HepG2 (cell line): ENCODE measurements at regions not wholly inside any gene's neighbourhood (a gene's known extent, or its start where the extent isn't known, plus 50 kb on each side); places are given as distances from the start of the nearest gene placed in this dataset.

Experiments
- EED ChIP-seq: sonication (generic); formaldehyde crosslinking; IDR thresholded peaks from 2 replicates; pipeline ENCODE4 v1.5.0; 2020; ENCODE audit warnings: mild to moderate bottlenecking, missing genetic modification reagents
- ELF1 ChIP-seq: sonication (generic); formaldehyde crosslinking; IDR thresholded peaks from 2 replicates; pipeline ENCODE4 v1.4.0; 2020; ENCODE audit warnings: missing genetic modification reagents
- KLF12 ChIP-seq: sonication (generic); formaldehyde crosslinking; IDR thresholded peaks from 2 replicates; pipeline ENCODE4 v1.4.0; 2020; ENCODE audit warnings: missing genetic modification reagents, borderline replicate concordance
- MEIS1 ChIP-seq: sonication (generic); formaldehyde crosslinking; IDR thresholded peaks from 2 replicates; pipeline ENCODE4 v1.9.0; 2021; ENCODE audit warnings: mild to moderate bottlenecking, missing genetic modification reagents, moderate library complexity, borderline replicate concordance
- MNT ChIP-seq: fragments of 450-650 bp; IDR thresholded peaks from 2 replicates; pipeline ENCODE4 v1.6.1; 2016
- POLR2A ChIP-seq, 2 experiments: IDR thresholded peaks; 2 replicates each; pipeline ENCODE4 v1.6.1; 2011; ENCODE audit warnings: low read depth in 2 of 2, low read length in 2 of 2, mild to moderate bottlenecking in 1 of 2, moderate library complexity in 1 of 2; ENCODE audit not compliant: insufficient read depth in 1 of 2
- SALL2 ChIP-seq: sonication (generic); formaldehyde crosslinking; IDR thresholded peaks from 2 replicates; pipeline ENCODE4 v1.8.1; 2023; ENCODE audit warnings: mild to moderate bottlenecking, missing genetic modification reagents, inconsistent platforms
- SATB2 ChIP-seq: sonication (generic); formaldehyde crosslinking; IDR thresholded peaks from 2 replicates; pipeline ENCODE4 v1.5.0; 2020; ENCODE audit warnings: missing genetic modification reagents
- ZNF121 ChIP-seq: sonication (generic); formaldehyde crosslinking; IDR thresholded peaks from 2 replicates; pipeline ENCODE4 v1.5.0; 2020; ENCODE audit warnings: mild to moderate bottlenecking, missing genetic modification reagents
- ZNF7 ChIP-seq: IDR thresholded peaks from 2 replicates; pipeline ENCODE4 v1.6.1; 2016; ENCODE audit warnings: missing biosample characterization, missing genetic modification reagents

DNA sequence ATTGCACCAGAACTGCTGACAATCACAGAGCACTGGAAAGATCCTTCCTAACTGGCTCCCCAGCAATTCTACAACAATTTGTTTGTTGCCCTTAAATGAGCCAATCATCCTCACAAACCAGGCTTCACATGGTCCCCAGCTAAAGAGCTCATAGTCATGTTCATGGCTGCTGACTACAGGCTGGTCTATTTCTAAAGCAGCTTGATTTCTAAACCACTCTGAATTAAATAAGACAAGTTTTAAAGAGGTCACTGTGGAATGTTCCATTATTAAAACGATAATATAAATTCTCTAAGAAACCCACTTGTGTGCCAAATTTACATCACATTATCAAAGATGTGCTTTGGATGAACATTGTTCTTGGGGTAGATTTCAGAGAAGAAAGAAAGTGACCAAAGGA is 110.7 kb downstream of the COPS8 start:
- TF ChIP-seq SALL2, result no peak
- TF ChIP-seq EED (CRISPR knock-in tag), result no peak
- no peak for TF ChIP-seq ZNF121 (CRISPR knock-in tag)
- TF ChIP-seq ELF1 (CRISPR knock-in tag), result no peak
- no peak for TF ChIP-seq KLF12 (CRISPR knock-in tag)
- no peak for TF ChIP-seq MEIS1
- no peak for TF ChIP-seq POLR2A (IDR thresholded peaks at IDR 0.05; ENCODE audit: insufficient read depth in 1 of 2, low read depth in 2 of 2, low read length in 2 of 2)
- no peak for TF ChIP-seq MNT
- TF ChIP-seq SATB2 (CRISPR knock-in tag), result no peak
- TF ChIP-seq ZNF7 (CRISPR knock-in tag), result no peak
